H1 (cell line): ENCODE measurements at regions not wholly inside any gene's neighbourhood (a gene's known extent, or its start where the extent isn't known, plus 50 kb on each side); places are given as distances from the start of the nearest gene placed in this dataset.

Source experiments
- CTCF ChIA-PET: fragments of 300-600 bp; sonication (Branson Sonifier 250); formaldehyde crosslinking; loops from one replicate; lab custom pipeline; 2021; ENCODE audit not compliant: partially characterized antibody; lab: Charles Lee
- POLR2A ChIA-PET: fragments of 300-600 bp; sonication (Branson Sonifier 250); formaldehyde crosslinking; loops from one replicate; lab custom pipeline; 2021; ENCODE audit warnings: inconsistent platforms; ENCODE audit not compliant: partially characterized antibody; lab: Charles Lee
- DNase-seq, 2 experiments: peaks; one replicate each; pipeline versions ENCODE4 v3.0.0 to v3.0.0-alpha.2; 2010 to 2022; ENCODE audit warnings: low spot score in 2 of 2, low read depth in 1 of 2, mixed read lengths in 1 of 2
- FAIRE-seq: peaks from 2 replicates; lab custom pipeline; 2011; peaks lifted over from hg19 to GRCh38; lab: Jason Lieb, UNC
- H2AFZ ChIP-seq: 2 replicates; pipeline ENCODE4 v1.8.1; 2012; ENCODE audit warnings: low read length, inconsistent platforms
- H2AK5ac ChIP-seq: 2 replicates; pipeline ENCODE4 v1.6.1; 2013; ENCODE audit warnings: low read depth, low read length
- H2BK120ac ChIP-seq: replicated peaks from 2 replicates; pipeline ENCODE3; 2013; ENCODE audit warnings: low read depth, low read length, inconsistent platforms
- H2BK12ac ChIP-seq: 2 replicates; pipeline ENCODE4 v1.6.1; 2013; ENCODE audit warnings: low read depth, low read length
- H2BK15ac ChIP-seq: 2 replicates; pipeline ENCODE4 v1.6.1; 2013; ENCODE audit warnings: low read length
- H2BK20ac ChIP-seq: 2 replicates; pipeline ENCODE4 v1.6.1; 2013; ENCODE audit warnings: low read length
- H2BK5ac ChIP-seq: 2 replicates; pipeline ENCODE4 v1.6.1; 2013; ENCODE audit warnings: low read depth, low read length
- H3K14ac ChIP-seq: 2 replicates; pipeline ENCODE4 v1.6.1; 2013; ENCODE audit warnings: inconsistent platforms; ENCODE audit not compliant: insufficient read length
- H3K18ac ChIP-seq: 2 replicates; pipeline ENCODE4 v1.6.1; 2013; ENCODE audit warnings: low read length; ENCODE audit errors: extremely low read depth
- H3K23ac ChIP-seq: 2 replicates; pipeline ENCODE4 v1.6.1; 2013; ENCODE audit warnings: inconsistent platforms; ENCODE audit not compliant: insufficient read length
- H3K23me2 ChIP-seq: 2 replicates; pipeline ENCODE4 v1.6.1; 2013; ENCODE audit warnings: low read depth, low read length
- H3K27ac ChIP-seq: 2 replicates; pipeline ENCODE4 v1.6.1; 2011; ENCODE audit warnings: low read depth, low read length, inconsistent platforms
- H3K27me3 ChIP-seq, 4 experiments: replicated peaks in 1 of 4; 1 replicate in 1 of 4; 2 replicates in 3 of 4; pipeline versions ENCODE4 v1.6.1 to v1.8.1; 2011 to 2013; ENCODE audit warnings: low read length in 3 of 4, mild to moderate bottlenecking in 3 of 4, inconsistent platforms in 2 of 4, mixed read lengths in 2 of 4, moderate library complexity in 1 of 4; ENCODE audit not compliant: control insufficient read depth in 3 of 4, insufficient read depth in 3 of 4; ENCODE audit errors: extremely low read depth in 1 of 4
- H3K36me3 ChIP-seq, 4 experiments: 2 replicates each; pipeline versions ENCODE4 v1.6.1 to v1.8.1; 2011 to 2013; ENCODE audit warnings: mild to moderate bottlenecking in 4 of 4, low read length in 3 of 4, moderate library complexity in 2 of 4, control low read depth in 1 of 4, inconsistent platforms in 1 of 4; ENCODE audit not compliant: insufficient read depth in 4 of 4, control insufficient read depth in 2 of 4
- H3K4ac ChIP-seq: replicated peaks from 2 replicates; pipeline ENCODE3; 2013; ENCODE audit warnings: low read length, low read depth, mixed read lengths, inconsistent platforms; ENCODE audit not compliant: insufficient read length
- H3K4me1 ChIP-seq, 4 experiments: replicated peaks in 1 of 4; 1 replicate in 1 of 4; 2 replicates in 3 of 4; pipeline versions ENCODE4 v1.6.1 to v1.8.1; 2011 to 2013; ENCODE audit warnings: low read length in 3 of 4, inconsistent platforms in 2 of 4, mixed read lengths in 1 of 4; ENCODE audit not compliant: insufficient read depth in 4 of 4, control insufficient read depth in 3 of 4
- H3K4me2 ChIP-seq, 2 experiments: 2 replicates each; pipeline versions ENCODE4 v1.6.1 to v1.8.1; 2011 to 2013; ENCODE audit warnings: low read depth in 2 of 2, low read length in 2 of 2, control low read depth in 1 of 2, inconsistent platforms in 1 of 2, mild to moderate bottlenecking in 1 of 2; ENCODE audit not compliant: insufficient read depth in 1 of 2
- H3K4me3 ChIP-seq, 4 experiments: fragments of 200-600, 300-600 bp in 1 of 4; sonication (generic), shearing (Covaris generic), sonication (Bioruptor Twin) in 1 of 4; 2 replicates each; pipeline versions ENCODE4 v1.5.1 to v1.8.1; 2011 to 2016; ENCODE audit warnings: low read length in 4 of 4, low read depth in 3 of 4, control low read depth in 2 of 4, inconsistent platforms in 2 of 4, mild to moderate bottlenecking in 2 of 4, mixed read lengths in 1 of 4, moderate library complexity in 1 of 4; ENCODE audit not compliant: insufficient read depth in 2 of 4; ENCODE audit errors: extremely low read depth in 1 of 4
- H3K56ac ChIP-seq: replicated peaks from 2 replicates; pipeline ENCODE3; 2013; ENCODE audit warnings: low read depth, mild to moderate bottlenecking, mixed read lengths, low read length, inconsistent platforms; ENCODE audit not compliant: insufficient read length
- H3K79me1 ChIP-seq: 2 replicates; pipeline ENCODE4 v1.6.1; 2013; ENCODE audit warnings: low read depth, low read length, control low read depth
- H3K79me2 ChIP-seq, 2 experiments: 2 replicates each; pipeline versions ENCODE4 v1.6.1 to v1.8.1; 2012 to 2013; ENCODE audit warnings: low read length in 2 of 2, mild to moderate bottlenecking in 2 of 2, inconsistent platforms in 1 of 2; ENCODE audit not compliant: insufficient read depth in 2 of 2, control insufficient read depth in 1 of 2
- H3K9ac ChIP-seq, 4 experiments: replicated peaks in 1 of 4; 1 replicate in 1 of 4; 2 replicates in 3 of 4; pipeline versions ENCODE4 v1.6.1 to v1.8.1; 2011 to 2013; ENCODE audit warnings: low read depth in 3 of 4, low read length in 3 of 4, control low read depth in 2 of 4, mild to moderate bottlenecking in 2 of 4, moderate library complexity in 2 of 4, inconsistent platforms in 1 of 4; ENCODE audit errors: extremely low read depth in 1 of 4
- H3K9me3 ChIP-seq, 2 experiments: 2 replicates each; pipeline versions ENCODE4 v1.6.1 to v1.8.1; 2012 to 2013; ENCODE audit warnings: mild to moderate bottlenecking in 2 of 2, moderate library complexity in 2 of 2, control low read depth in 1 of 2, inconsistent platforms in 1 of 2, low read depth in 1 of 2, low read length in 1 of 2, mixed read lengths in 1 of 2; ENCODE audit not compliant: insufficient read depth in 2 of 2
- H4K20me1 ChIP-seq, 2 experiments: replicated peaks in 1 of 2; 2 replicates each; pipeline versions ENCODE3 to v1.8.1; 2011 to 2013; ENCODE audit warnings: inconsistent platforms in 2 of 2, low read length in 2 of 2, mild to moderate bottlenecking in 1 of 2; ENCODE audit not compliant: insufficient read depth in 2 of 2, control insufficient read depth in 1 of 2
- H4K5ac ChIP-seq: 2 replicates; pipeline ENCODE4 v1.6.1; 2013; ENCODE audit warnings: low read length, low read depth, mixed read lengths, inconsistent platforms; ENCODE audit not compliant: insufficient read length
- H4K8ac ChIP-seq: 2 replicates; pipeline ENCODE4 v1.8.0; 2013; ENCODE audit warnings: mild to moderate bottlenecking, moderate library complexity, low read length, inconsistent platforms; ENCODE audit not compliant: insufficient read depth; ENCODE audit errors: extremely low read depth
- H4K91ac ChIP-seq: replicated peaks from 2 replicates; pipeline ENCODE3; 2013; ENCODE audit warnings: low read length, mixed read lengths, inconsistent platforms; ENCODE audit not compliant: insufficient read length
- CTBP2 ChIP-seq: IDR thresholded peaks from 2 replicates; pipeline ENCODE4 v1.7.0; 2011; ENCODE audit warnings: borderline replicate concordance, mild to moderate bottlenecking, moderate library complexity, mixed read lengths, low read length; ENCODE audit not compliant: insufficient read depth, insufficient read length
- EZH2 ChIP-seq: fragments of 200-600 bp; sonication (generic); IDR thresholded peaks from 2 replicates; pipeline ENCODE4 v1.7.1; 2012; ENCODE audit warnings: low read depth, mild to moderate bottlenecking, moderate library complexity, low read length, inconsistent platforms; ENCODE audit not compliant: severe bottlenecking
- JUN ChIP-seq: IDR thresholded peaks from 2 replicates; pipeline ENCODE4 v1.6.1; 2011; ENCODE audit warnings: low read depth, mild to moderate bottlenecking, improper control_type of control experiment, low read length
- JUND ChIP-seq: IDR thresholded peaks from 2 replicates; pipeline ENCODE4 v1.6.1; 2011; ENCODE audit warnings: mild to moderate bottlenecking, improper control_type of control experiment, low read length
- NANOG ChIP-seq: IDR thresholded peaks from 2 replicates; pipeline ENCODE4 v1.6.1; 2011; ENCODE audit warnings: low read length, low read depth, mild to moderate bottlenecking, inconsistent platforms; ENCODE audit not compliant: insufficient read depth, poor library complexity, severe bottlenecking
- NRF1 ChIP-seq: IDR thresholded peaks from 2 replicates; pipeline ENCODE4 v1.6.1; 2011; ENCODE audit warnings: mild to moderate bottlenecking, low read depth, low read length, improper control_type of control experiment
- POU5F1 ChIP-seq: IDR thresholded peaks from 2 replicates; pipeline ENCODE4 v1.6.1; 2011; ENCODE audit warnings: low read depth, mild to moderate bottlenecking, low read length, moderate library complexity
- SP4 ChIP-seq: IDR thresholded peaks from 2 replicates; pipeline ENCODE4 v1.6.1; 2012; ENCODE audit warnings: low read length, inconsistent platforms
- SRF ChIP-seq: IDR thresholded peaks from 2 replicates; pipeline ENCODE4 v1.6.1; 2011; ENCODE audit warnings: mild to moderate bottlenecking, low read depth, low read length, moderate library complexity
- TBP ChIP-seq: IDR thresholded peaks from 2 replicates; pipeline ENCODE4 v1.6.1; 2011; ENCODE audit warnings: low read depth, low read length, improper control_type of control experiment
- WGBS, 2 experiments: shearing (Covaris generic) in 1 of 2; methylation state at CpG; one replicate each; pipeline versions ENCODE4 v1.1.6 to v1.1.7; 2013 to 2015; ENCODE audit warnings: low lambda C conversion rate in 2 of 2, mixed read lengths in 2 of 2, inconsistent platforms in 1 of 2, low coverage in 1 of 2, missing lambda C conversion rate in 1 of 2; ENCODE audit not compliant: insufficient replicate concordance in 2 of 2, insufficient coverage in 1 of 2, insufficient read length in 1 of 2; ENCODE audit errors: extremely low coverage in 1 of 2, missing lambda C conversion rate in 1 of 2; 5-methylcytosine and 5-hydroxymethylcytosine counted together
- TF ChIP-seq, protein P1 (sequence below): IDR thresholded peaks from 2 replicates; pipeline ENCODE4 v1.6.1; 2012; ENCODE audit warnings: inconsistent platforms
- TF ChIP-seq, protein P2 (sequence below), 3 experiments: IDR thresholded peaks; 1 replicate in 2 of 3; 2 replicates in 1 of 3; pipeline versions ENCODE4 v1.5.1 to v1.6.1; 2011; ENCODE audit warnings: low read length in 3 of 3, mild to moderate bottlenecking in 3 of 3, inconsistent platforms in 2 of 3, low read depth in 1 of 3, moderate library complexity in 1 of 3; ENCODE audit not compliant: insufficient read depth in 1 of 3; ENCODE audit errors: control extremely low read depth in 1 of 3

DNA sequence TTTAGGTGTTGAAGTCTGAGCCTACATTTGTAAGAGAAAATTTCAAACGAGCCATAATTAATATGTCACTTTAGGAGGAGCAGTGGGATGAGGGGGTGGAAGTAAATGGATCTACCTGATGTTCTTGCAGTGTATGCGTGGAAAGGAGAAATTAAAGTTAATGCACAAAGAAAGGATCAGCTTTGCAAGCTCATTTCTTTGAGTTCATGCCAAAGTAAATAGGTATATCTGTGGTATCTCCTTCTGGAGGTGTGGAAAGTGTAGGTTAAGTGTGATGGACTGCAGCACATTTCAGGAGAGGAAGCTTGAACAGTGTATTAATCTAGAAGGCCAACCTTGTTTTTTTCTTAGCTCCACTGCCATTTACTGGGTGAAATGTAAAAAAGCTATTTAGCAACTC lies 307.5 kb upstream of the ZEB2 start:
- WGBS, 2 experiments, result 77% methylated on average over 2 of the region's 2 CpGs; no CpG with 5 or more reads in 1 of the 2 experiments
- H4K5ac ChIP-seq, result no peak overlapping the region
- H3K18ac ChIP-seq, result no peak overlapping the region
- no peak overlapping the region for H3K9ac ChIP-seq
- no peaks in the 10 kb centered on the region for H4K20me1 ChIP-seq
- FAIRE-seq (no peak), DNase-seq (no peak)
- no peak overlapping the region for H3K4me3 ChIP-seq
- H3K23me2 ChIP-seq, result no peaks in the 10 kb centered on the region
- H3K79me1 ChIP-seq, result no peaks in the 10 kb centered on the region
- H2BK5ac ChIP-seq, result no peak overlapping the region
- no peak overlapping the region for H2AK5ac ChIP-seq
- no peak overlapping the region for H3K27ac ChIP-seq
- no peak overlapping the region for H2BK15ac ChIP-seq
- H3K4ac ChIP-seq, result no peak overlapping the region
- no peak overlapping the region for H4K91ac ChIP-seq
- H3K4me1 ChIP-seq, result no peaks in the 10 kb centered on the region
- ChIA-PET POLR2A (no interaction called here), CTCF (no interaction called here)
- no peak overlapping the region for H4K8ac ChIP-seq
- H3K79me2 ChIP-seq, result no peaks in the 10 kb centered on the region
- H3K9me3 ChIP-seq, result no peaks in the 10 kb centered on the region
- no peak overlapping the region for H2BK20ac ChIP-seq
- H2AFZ ChIP-seq, result no peak overlapping the region
- no peak overlapping the region for H3K14ac ChIP-seq
- no peak overlapping the region for H3K23ac ChIP-seq
- no peaks in the 10 kb centered on the region for H3K36me3 ChIP-seq
- H3K56ac ChIP-seq, result no peak overlapping the region
- no peaks in the 10 kb centered on the region for H3K27me3 ChIP-seq
- H3K4me2 ChIP-seq, result no peak overlapping the region
- no peak overlapping the region for H2BK12ac ChIP-seq
- no peak overlapping the region for H2BK120ac ChIP-seq
- TF ChIP-seq JUN (no peak), SRF (no peak), TBP (no peak), EZH2 (no peak), SP4 (no peak), NANOG (no peak), JUND (no peak), NRF1 (no peak), CTBP2 (no peak), POU5F1 (no peak)
- TF ChIP-seq, protein P1, sequence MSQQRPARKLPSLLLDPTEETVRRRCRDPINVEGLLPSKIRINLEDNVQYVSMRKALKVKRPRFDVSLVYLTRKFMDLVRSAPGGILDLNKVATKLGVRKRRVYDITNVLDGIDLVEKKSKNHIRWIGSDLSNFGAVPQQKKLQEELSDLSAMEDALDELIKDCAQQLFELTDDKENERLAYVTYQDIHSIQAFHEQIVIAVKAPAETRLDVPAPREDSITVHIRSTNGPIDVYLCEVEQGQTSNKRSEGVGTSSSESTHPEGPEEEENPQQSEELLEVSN, result no peak
- TF ChIP-seq, protein P2, sequence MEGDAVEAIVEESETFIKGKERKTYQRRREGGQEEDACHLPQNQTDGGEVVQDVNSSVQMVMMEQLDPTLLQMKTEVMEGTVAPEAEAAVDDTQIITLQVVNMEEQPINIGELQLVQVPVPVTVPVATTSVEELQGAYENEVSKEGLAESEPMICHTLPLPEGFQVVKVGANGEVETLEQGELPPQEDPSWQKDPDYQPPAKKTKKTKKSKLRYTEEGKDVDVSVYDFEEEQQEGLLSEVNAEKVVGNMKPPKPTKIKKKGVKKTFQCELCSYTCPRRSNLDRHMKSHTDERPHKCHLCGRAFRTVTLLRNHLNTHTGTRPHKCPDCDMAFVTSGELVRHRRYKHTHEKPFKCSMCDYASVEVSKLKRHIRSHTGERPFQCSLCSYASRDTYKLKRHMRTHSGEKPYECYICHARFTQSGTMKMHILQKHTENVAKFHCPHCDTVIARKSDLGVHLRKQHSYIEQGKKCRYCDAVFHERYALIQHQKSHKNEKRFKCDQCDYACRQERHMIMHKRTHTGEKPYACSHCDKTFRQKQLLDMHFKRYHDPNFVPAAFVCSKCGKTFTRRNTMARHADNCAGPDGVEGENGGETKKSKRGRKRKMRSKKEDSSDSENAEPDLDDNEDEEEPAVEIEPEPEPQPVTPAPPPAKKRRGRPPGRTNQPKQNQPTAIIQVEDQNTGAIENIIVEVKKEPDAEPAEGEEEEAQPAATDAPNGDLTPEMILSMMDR (IDR thresholded peaks at IDR 0.05; ENCODE audit: control extremely low read depth in 1 of 3, insufficient read depth in 1 of 3, low read depth in 1 of 3, low read length in 3 of 3), result no peak
